K562 (cell line): ENCODE measurements at regions not wholly inside any gene's neighbourhood (a gene's known extent, or its start where the extent isn't known, plus 50 kb on each side); places are given as distances from the start of the nearest gene placed in this dataset.

Source experiments
- ATAC-seq: fragments of 200-7000 bp; cut with Tn5 transposase; 3 replicates; pipeline ENCODE4 v1.9.1; 2020; ENCODE audit warnings: moderate library complexity
- BruUV-seq: library from RNA; stranded (reverse); fragments of 400-500 nt; replicated peaks from 2 replicates; lab custom pipeline; 2021; lab: Mats Ljungman, UMichigan
- CTCF ChIA-PET: fragments of 300-600 bp; formaldehyde crosslinking; extraction: SDS; loops from one replicate; lab custom pipeline; 2021; ENCODE audit warnings: low intra/inter-chr PET ratio; lab: Yijun Ruan, JAX
- POLR2A ChIA-PET: fragments of 300-600, 350-650 bp; sonication (Branson Sonifier 250); formaldehyde crosslinking; extraction: SDS; loops from one replicate; lab custom pipeline; 2021; ENCODE audit warnings: antibody characterized with exemption, inconsistent platforms; lab: Yijun Ruan, JAX
- DNase-seq, 4 experiments: peaks; one replicate each; pipeline versions ENCODE4 v3.0.0 to v3.0.0-alpha.2; 2011 to 2018; ENCODE audit warnings: low spot score in 3 of 4, mixed read lengths in 3 of 4; ENCODE audit errors: extremely low read depth in 1 of 4
- FAIRE-seq: peaks from 2 replicates; lab custom pipeline; 2011; peaks lifted over from hg19 to GRCh38; lab: Jason Lieb, UNC
- H2AFZ ChIP-seq: 2 replicates; pipeline ENCODE4 v1.6.0; 2011; ENCODE audit warnings: low read depth, low read length, control low read depth, inconsistent platforms
- H3K27ac ChIP-seq: fragments of 200-600 bp; 3 replicates; pipeline ENCODE4 v1.8.0; 2011; ENCODE audit warnings: low read depth, mild to moderate bottlenecking, control low read depth, inconsistent platforms, low read length, moderate library complexity, mixed read lengths; ENCODE audit errors: extremely low read depth
- H3K27me3 ChIP-seq, 2 experiments: fragments of 300-600 bp in 1 of 2; 2 replicates in 1 of 2; 3 replicates in 1 of 2; pipeline versions ENCODE4 v1.6.0 to v1.8.0; 2011; ENCODE audit warnings: inconsistent platforms in 2 of 2, low read length in 2 of 2, mild to moderate bottlenecking in 1 of 2, mixed read lengths in 1 of 2, moderate library complexity in 1 of 2; ENCODE audit not compliant: control insufficient read depth in 2 of 2, insufficient read depth in 2 of 2
- H3K36me3 ChIP-seq: fragments of 300-600 bp; 3 replicates; pipeline ENCODE4 v1.8.0; 2011; ENCODE audit warnings: mild to moderate bottlenecking, low read length, inconsistent platforms; ENCODE audit not compliant: control insufficient read depth, insufficient read depth
- H3K4me1 ChIP-seq, 2 experiments: fragments of 200-600 bp in 1 of 2; replicated peaks in 1 of 2; 2 replicates in 1 of 2; 3 replicates in 1 of 2; pipeline versions ENCODE4 v1.5.1 to v1.8.0; 2011; ENCODE audit warnings: inconsistent platforms in 2 of 2, low read length in 2 of 2, mild to moderate bottlenecking in 1 of 2, mixed read lengths in 1 of 2, moderate library complexity in 1 of 2; ENCODE audit not compliant: control insufficient read depth in 2 of 2, insufficient read depth in 2 of 2
- H3K4me2 ChIP-seq: 2 replicates; pipeline ENCODE4 v1.6.1; 2011; ENCODE audit warnings: low read length, control low read depth, inconsistent platforms, mixed read lengths; ENCODE audit not compliant: insufficient read depth
- H3K4me3 ChIP-seq: fragments of 200-600 bp; sonication (generic), shearing (Covaris generic); 2 replicates; pipeline ENCODE4 v1.5.1; 2016; ENCODE audit warnings: control low read depth, inconsistent platforms
- H3K79me2 ChIP-seq: fragments of 200-600 bp; 3 replicates; pipeline ENCODE4 v1.8.0; 2011; ENCODE audit warnings: low read length, inconsistent platforms; ENCODE audit not compliant: control insufficient read depth, insufficient read depth
- H3K9ac ChIP-seq, 2 experiments: 2 replicates each; pipeline versions ENCODE4 v1.6.0 to v1.6.1; 2011; ENCODE audit warnings: low read depth in 2 of 2, low read length in 2 of 2, control low read depth in 1 of 2, inconsistent platforms in 1 of 2, mild to moderate bottlenecking in 1 of 2, mixed read lengths in 1 of 2; ENCODE audit not compliant: insufficient read depth in 1 of 2
- H3K9me1 ChIP-seq: one replicate; pipeline ENCODE4 v1.6.0; 2011; ENCODE audit warnings: inconsistent platforms, mild to moderate bottlenecking, low read length, moderate library complexity; ENCODE audit not compliant: control insufficient read depth, insufficient read depth
- H3K9me3 ChIP-seq: replicated peaks from 2 replicates; pipeline ENCODE4 v1.5.1; 2011; ENCODE audit warnings: low read depth, low read length, inconsistent platforms; ENCODE audit not compliant: control insufficient read depth, insufficient read depth
- H4K20me1 ChIP-seq: replicated peaks from 2 replicates; pipeline ENCODE4 v1.6.1; 2011; ENCODE audit warnings: low read length, inconsistent platforms, mixed read lengths; ENCODE audit not compliant: control insufficient read depth, insufficient read depth
- CTBP1 ChIP-seq: fragments of 450-650 bp; IDR thresholded peaks from 2 replicates; pipeline ENCODE4 v1.6.1; 2016; ENCODE audit warnings: borderline replicate concordance
- NFXL1 ChIP-seq: fragments of 450-650 bp; formaldehyde crosslinking; IDR thresholded peaks from 2 replicates; pipeline ENCODE4 v1.4.0; 2021; ENCODE audit warnings: mild to moderate bottlenecking
- RAD21 ChIP-seq, 2 experiments: fragments of 250-450 bp in 1 of 2; fragments of 450-650 bp in 1 of 2; sonication (Bioruptor Pico) in 1 of 2; formaldehyde crosslinking in 1 of 2; IDR thresholded peaks in 1 of 2; conservative IDR thresholded peaks in 1 of 2; 2 replicates each; pipeline versions ENCODE4 v1.4.0 to v1.8.0; 2020 to 2022; ENCODE audit warnings: mild to moderate bottlenecking in 2 of 2, moderate library complexity in 1 of 2
- SMC3 ChIP-seq: conservative IDR thresholded peaks from 2 replicates; pipeline ENCODE4 v1.6.1; 2011; ENCODE audit warnings: low read depth, low read length, improper control_type of control experiment; ENCODE audit not compliant: insufficient read depth
- TGIF2 ChIP-seq: sonication (generic); formaldehyde crosslinking; IDR thresholded peaks from 2 replicates; pipeline ENCODE4 v1.8.1; 2022; ENCODE audit warnings: mild to moderate bottlenecking, missing genetic modification reagents, moderate library complexity
- WGBS: fragments of 100-300 bp; shearing (Covaris generic); methylation state at CpG from one replicate; pipeline ENCODE4 v1.1.6; 2016; ENCODE audit warnings: low coverage, mixed read lengths; ENCODE audit not compliant: insufficient coverage; ENCODE audit errors: missing lambda C conversion rate; 5-methylcytosine and 5-hydroxymethylcytosine counted together
- in situ Hi-C: fragments of 300-500 bp; cut with MboI; formaldehyde crosslinking; loops from 4 replicates; pipeline ENCODE4 v1.15.0; 2018; ENCODE audit warnings: inconsistent platforms, mixed read lengths
- intact Hi-C: fragments of 100-400 bp; cut with micrococcal nuclease; formaldehyde crosslinking; loops from 2 replicates; pipeline ENCODE4 v1.14.2; 2022
- TF ChIP-seq, protein P1 (sequence below): fragments of 200-800 bp; sonication (Bioruptor generic); IDR thresholded peaks from 2 replicates; pipeline ENCODE4 v1.6.1; 2017; ENCODE audit warnings: missing genetic modification characterization, missing compliant biosample characterization
- TF ChIP-seq, protein P2 (sequence below), 2 experiments: fragments of 450-650 bp; formaldehyde crosslinking in 1 of 2; IDR thresholded peaks; 2 replicates each; pipeline versions ENCODE4 v1.4.0 to v1.6.1; 2014 to 2020; ENCODE audit warnings: mild to moderate bottlenecking in 2 of 2, borderline replicate concordance in 1 of 2, low read depth in 1 of 2

DNA sequence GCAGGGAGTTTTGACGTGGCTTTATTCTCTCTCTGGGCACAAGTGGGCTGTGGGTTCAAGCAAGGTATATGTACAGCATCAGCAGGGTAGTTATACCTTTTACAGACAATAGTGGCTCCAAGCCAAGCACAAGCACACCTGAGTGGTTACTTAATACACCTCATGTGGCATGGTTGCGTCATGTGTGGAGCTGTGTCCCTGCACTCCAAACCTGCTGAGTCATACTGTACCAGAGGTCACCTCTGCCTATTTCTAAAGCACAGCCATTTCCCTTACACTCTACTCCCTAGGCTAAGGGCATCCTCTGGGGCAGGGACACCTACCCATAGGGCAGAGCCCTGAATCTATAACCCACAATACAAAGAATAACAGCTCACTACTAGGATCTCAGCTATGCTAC is 147.3 kb downstream of the OSTF1 start (continued):
- TF ChIP-seq, protein P1, sequence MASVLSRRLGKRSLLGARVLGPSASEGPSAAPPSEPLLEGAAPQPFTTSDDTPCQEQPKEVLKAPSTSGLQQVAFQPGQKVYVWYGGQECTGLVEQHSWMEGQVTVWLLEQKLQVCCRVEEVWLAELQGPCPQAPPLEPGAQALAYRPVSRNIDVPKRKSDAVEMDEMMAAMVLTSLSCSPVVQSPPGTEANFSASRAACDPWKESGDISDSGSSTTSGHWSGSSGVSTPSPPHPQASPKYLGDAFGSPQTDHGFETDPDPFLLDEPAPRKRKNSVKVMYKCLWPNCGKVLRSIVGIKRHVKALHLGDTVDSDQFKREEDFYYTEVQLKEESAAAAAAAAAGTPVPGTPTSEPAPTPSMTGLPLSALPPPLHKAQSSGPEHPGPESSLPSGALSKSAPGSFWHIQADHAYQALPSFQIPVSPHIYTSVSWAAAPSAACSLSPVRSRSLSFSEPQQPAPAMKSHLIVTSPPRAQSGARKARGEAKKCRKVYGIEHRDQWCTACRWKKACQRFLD (CRISPR knock-in tag), result no peak
- TF ChIP-seq NFXL1 (CRISPR knock-in tag) (no peak), TGIF2 (CRISPR knock-in tag) (no peak)

DNA sequence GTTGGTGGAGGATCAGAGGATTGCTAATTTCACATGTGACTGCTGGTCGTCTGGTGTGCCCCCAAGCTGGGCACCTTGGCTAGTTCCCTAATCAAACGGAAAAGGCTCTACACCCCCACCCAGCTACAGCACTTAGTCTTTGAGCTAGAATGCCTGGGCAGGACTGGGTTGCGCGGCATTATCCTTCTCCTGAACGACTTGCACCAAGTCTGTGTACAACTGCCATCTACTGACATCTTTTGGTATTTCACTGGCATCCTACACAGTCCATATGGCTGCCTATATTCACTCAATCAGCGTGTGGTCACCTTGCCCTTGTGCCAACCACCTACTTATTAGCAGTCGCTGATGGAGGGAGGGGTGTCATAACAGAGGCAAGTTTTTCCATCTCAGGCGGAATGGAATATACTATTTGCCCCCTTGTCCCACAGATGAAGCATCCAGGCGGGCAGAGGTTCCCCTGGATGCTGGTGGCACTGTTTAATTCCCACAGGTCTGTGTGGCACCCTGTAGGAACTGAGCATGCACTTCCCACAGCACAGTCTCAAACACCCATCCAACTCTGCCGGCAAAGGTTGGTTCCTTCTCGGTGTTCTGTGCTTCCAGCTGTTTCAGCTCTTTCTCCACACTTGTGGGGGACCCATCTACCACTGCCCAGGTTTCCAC is 150.1 kb downstream of the OSTF1 start:
- Histone ChIP-seq H3K9me1 (no peaks in the 10 kb centered on the region), H3K79me2 (no peaks in the 10 kb centered on the region), H4K20me1 (no peaks in the 10 kb centered on the region), H3K4me1 (no peaks in the 10 kb centered on the region), H3K36me3 (no peaks in the 10 kb centered on the region), H3K9me3 (no peaks in the 10 kb centered on the region), H3K4me3 (no peak overlapping the region), H2AFZ (no peak overlapping the region), H3K4me2 (no peak overlapping the region; the same call in 1 of the 2 replicates), H3K27ac (no peak overlapping the region), H3K9ac (no peak overlapping the region), H3K27me3 (no peaks in the 10 kb centered on the region)
- ATAC-seq (peak; percentile 96), DNase-seq (peak; percentile 17 to 43 (median 23)), FAIRE-seq (peak; percentile 42)
- no TSS peak for BruUV-seq
- ChIA-PET CTCF (interaction anchor here (1.4 to 1.7 kb wide), 2 partner anchors 38 to 465 kb away, joined by 4 to 6 read pairs; no protein-coding TSS in a partner anchor), POLR2A (no interaction called here)
- in situ Hi-C loops, result no loop called here
- intact Hi-C loops, result loop anchor here (1.0 to 5.0 kb wide), 2 partner anchors 37 to 466 kb away; no protein-coding TSS in a partner anchor
- 0% methylated on average over 11 of the region's 11 CpGs for WGBS
- no peak for TF ChIP-seq CTBP1
- TF ChIP-seq, protein P2, sequence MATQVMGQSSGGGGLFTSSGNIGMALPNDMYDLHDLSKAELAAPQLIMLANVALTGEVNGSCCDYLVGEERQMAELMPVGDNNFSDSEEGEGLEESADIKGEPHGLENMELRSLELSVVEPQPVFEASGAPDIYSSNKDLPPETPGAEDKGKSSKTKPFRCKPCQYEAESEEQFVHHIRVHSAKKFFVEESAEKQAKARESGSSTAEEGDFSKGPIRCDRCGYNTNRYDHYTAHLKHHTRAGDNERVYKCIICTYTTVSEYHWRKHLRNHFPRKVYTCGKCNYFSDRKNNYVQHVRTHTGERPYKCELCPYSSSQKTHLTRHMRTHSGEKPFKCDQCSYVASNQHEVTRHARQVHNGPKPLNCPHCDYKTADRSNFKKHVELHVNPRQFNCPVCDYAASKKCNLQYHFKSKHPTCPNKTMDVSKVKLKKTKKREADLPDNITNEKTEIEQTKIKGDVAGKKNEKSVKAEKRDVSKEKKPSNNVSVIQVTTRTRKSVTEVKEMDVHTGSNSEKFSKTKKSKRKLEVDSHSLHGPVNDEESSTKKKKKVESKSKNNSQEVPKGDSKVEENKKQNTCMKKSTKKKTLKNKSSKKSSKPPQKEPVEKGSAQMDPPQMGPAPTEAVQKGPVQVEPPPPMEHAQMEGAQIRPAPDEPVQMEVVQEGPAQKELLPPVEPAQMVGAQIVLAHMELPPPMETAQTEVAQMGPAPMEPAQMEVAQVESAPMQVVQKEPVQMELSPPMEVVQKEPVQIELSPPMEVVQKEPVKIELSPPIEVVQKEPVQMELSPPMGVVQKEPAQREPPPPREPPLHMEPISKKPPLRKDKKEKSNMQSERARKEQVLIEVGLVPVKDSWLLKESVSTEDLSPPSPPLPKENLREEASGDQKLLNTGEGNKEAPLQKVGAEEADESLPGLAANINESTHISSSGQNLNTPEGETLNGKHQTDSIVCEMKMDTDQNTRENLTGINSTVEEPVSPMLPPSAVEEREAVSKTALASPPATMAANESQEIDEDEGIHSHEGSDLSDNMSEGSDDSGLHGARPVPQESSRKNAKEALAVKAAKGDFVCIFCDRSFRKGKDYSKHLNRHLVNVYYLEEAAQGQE (IDR thresholded peaks at IDR 0.05; ENCODE audit: borderline replicate concordance), result peak; percentile 39; the same call in 1 of the 2 replicates
- TF ChIP-seq, protein P2 (CRISPR knock-in tag; IDR thresholded peaks at IDR 0.05; ENCODE audit: low read depth), result no peak
- peak; percentile 36 to 61 for TF ChIP-seq RAD21 (CRISPR knock-in tag; conservative IDR thresholded peaks at IDR 0.05 in 1 of 2, IDR thresholded peaks at IDR 0.05 in 1 of 2)
- peak; percentile 41; the same call in 1 of the 2 replicates for TF ChIP-seq SMC3
